HL-60/S4 (cell line): ENCODE measurements at regions not wholly inside any gene's neighbourhood (a gene's known extent, or its start where the extent isn't known, plus 50 kb on each side); places are given as distances from the start of the nearest gene placed in this dataset.
"Not testable (repeated sequence)": the region's sequence is repeated elsewhere in the genome, so short reads cannot be mapped to it uniquely, and the experiment has no call there.

Experiments used
- in situ Hi-C: fragments of 300-500 bp; cut with MboI; formaldehyde crosslinking; loops from 2 replicates; pipeline ENCODE4 v1.14.3; 2022; ENCODE audit warnings: low sequenced_read_pairs

- in situ Hi-C loops, result no loop called here
Measured at GRCh38 chr4:169898095-169898494, 128.1 kb downstream of the MFAP3L start.

- in situ Hi-C loops, result not testable (repeated sequence)
Measured at GRCh38 chr4:169894767-169895166, 131.4 kb downstream of the MFAP3L start.

- in situ Hi-C loops, result no loop called here
Measured at GRCh38 chr4:169885893-169886292, 128.1 kb upstream of the HPF1 start.

GRCh38 chr4:169881769-169882168, 124.0 kb upstream of the HPF1 start:
- in situ Hi-C loops, result no loop called here

GRCh38 chr4:169870507-169870906, 112.8 kb upstream of the HPF1 start:
- in situ Hi-C loops, result no loop called here

- in situ Hi-C loops, result no loop called here
Measured at GRCh38 chr4:169869490-169869889, 111.7 kb upstream of the HPF1 start.

- in situ Hi-C loops, result no loop called here
Measured at GRCh38 chr4:169861593-169861992, 103.8 kb upstream of the HPF1 start.

- in situ Hi-C loops, result no loop called here
Measured at GRCh38 chr4:169859366-169860216, 101.8 kb upstream of the HPF1 start.

GRCh38 chr4:169854090-169854489, 96.3 kb upstream of the HPF1 start:
- in situ Hi-C loops, result no loop called here

GRCh38 chr4:169852481-169852880, 94.7 kb upstream of the HPF1 start:
- in situ Hi-C loops, result no loop called here

- in situ Hi-C loops, result no loop called here
Measured at GRCh38 chr4:169851750-169852149, 94.0 kb upstream of the HPF1 start.

- in situ Hi-C loops, result no loop called here
Measured at GRCh38 chr4:169849456-169849855, 91.7 kb upstream of the HPF1 start.

- in situ Hi-C loops, result no loop called here
Measured at GRCh38 chr4:169848018-169848417, 90.3 kb upstream of the HPF1 start.

GRCh38 chr4:169847171-169847570, 89.4 kb upstream of the HPF1 start:
- in situ Hi-C loops, result no loop called here

GRCh38 chr4:169846396-169846795, 88.7 kb upstream of the HPF1 start:
- in situ Hi-C loops, result no loop called here

GRCh38 chr4:169841776-169842175, 84.0 kb upstream of the HPF1 start:
- in situ Hi-C loops, result no loop called here

GRCh38 chr4:169840554-169840953, 82.8 kb upstream of the HPF1 start:
- in situ Hi-C loops, result no loop called here

GRCh38 chr4:169828329-169828728, 70.6 kb upstream of the HPF1 start:
- in situ Hi-C loops, result not testable (repeated sequence)

GRCh38 chr4:169826634-169827187, 69.0 kb upstream of the HPF1 start:
- in situ Hi-C loops, result no loop called here

- in situ Hi-C loops, result loop anchor here (25.0 kb wide), 1 partner anchor 214 kb away; the partner anchor contains the start of gene MFAP3L
Measured at GRCh38 chr4:169823685-169824084, 65.9 kb upstream of the HPF1 start.

- in situ Hi-C loops, result loop anchor here (25.0 kb wide), 1 partner anchor 216 kb away; the partner anchor contains the start of gene MFAP3L
Measured at GRCh38 chr4:169821402-169821801, 63.7 kb upstream of the HPF1 start.

- in situ Hi-C loops, result loop anchor here (25.0 kb wide), 1 partner anchor 219 kb away; the partner anchor contains the start of gene MFAP3L
Measured at GRCh38 chr4:169818063-169818679, 60.4 kb upstream of the HPF1 start.
